SU-DHL-6 (cell line): ENCODE measurements at regions not wholly inside any gene's neighbourhood (a gene's known extent, or its start where the extent isn't known, plus 50 kb on each side); places are given as distances from the start of the nearest gene placed in this dataset.
A peak's percentile ranks its signal among the peaks of the same experiment; 100 is the strongest.

Experiments used
- H2AFZ ChIP-seq: fragments of 200-600 bp; sonication (generic); 2 replicates; pipeline ENCODE4 v1.6.1; 2014; ENCODE audit warnings: low read depth, mild to moderate bottlenecking, moderate library complexity, mixed read lengths, antibody characterized with exemption, low read length; ENCODE audit not compliant: severe bottlenecking
- H3F3A ChIP-seq: fragments of 200-600 bp; shearing (Covaris generic); 2 replicates; pipeline ENCODE4 v1.6.0; 2016; ENCODE audit warnings: antibody characterized with exemption, mild to moderate bottlenecking; ENCODE audit not compliant: insufficient read depth
- H3K27ac ChIP-seq: fragments of 200-600 bp; sonication (generic); 2 replicates; pipeline ENCODE4 v1.5.1; 2016; ENCODE audit warnings: low read depth, mild to moderate bottlenecking, low read length, moderate library complexity, mixed read lengths
- H3K27me3 ChIP-seq: fragments of 200-600 bp; sonication (generic), shearing (Covaris generic); 2 replicates; pipeline ENCODE4 v1.6.0; 2014; ENCODE audit warnings: mild to moderate bottlenecking, low read length
- H3K36me3 ChIP-seq: fragments of 200-600 bp; sonication (generic); 2 replicates; pipeline ENCODE4 v1.6.1; 2014; ENCODE audit warnings: mild to moderate bottlenecking, low read length, mixed read lengths
- H3K4me2 ChIP-seq: fragments of 300-600, 200-600 bp; shearing (Covaris generic), sonication (generic); 2 replicates; pipeline ENCODE4 v1.6.0; 2014; ENCODE audit warnings: low read length, low read depth, mild to moderate bottlenecking; ENCODE audit not compliant: poor library complexity, severe bottlenecking
- H3K4me3 ChIP-seq: fragments of 200-600 bp; sonication (generic); 2 replicates; pipeline ENCODE4 v1.5.1; 2014; ENCODE audit warnings: antibody characterized with exemption, low read length, mild to moderate bottlenecking, mixed read lengths; ENCODE audit not compliant: insufficient read depth, poor library complexity, severe bottlenecking
- H3K79me2 ChIP-seq: fragments of 200-600 bp; sonication (generic); 2 replicates; pipeline ENCODE4 v1.6.1; 2014; ENCODE audit warnings: mild to moderate bottlenecking, low read length, moderate library complexity; ENCODE audit not compliant: insufficient read depth
- H3K9ac ChIP-seq: fragments of 200-600 bp; sonication (generic); 2 replicates; pipeline ENCODE4 v1.7.0; 2014; ENCODE audit warnings: mild to moderate bottlenecking, low read length
- H3K9me2 ChIP-seq: fragments of 200-600 bp; sonication (generic); replicated peaks from 2 replicates; pipeline ENCODE4 v1.6.1; 2014; ENCODE audit warnings: low read length; ENCODE audit not compliant: insufficient read depth
- H3K9me3 ChIP-seq: fragments of 200-600 bp; sonication (generic); 2 replicates; pipeline ENCODE4 v1.6.1; 2014; ENCODE audit warnings: low read length, mixed read lengths; ENCODE audit not compliant: insufficient read depth
- H4K20me1 ChIP-seq: fragments of 200-600 bp; sonication (generic); 2 replicates; pipeline ENCODE4 v1.6.1; 2014; ENCODE audit warnings: low read depth, mild to moderate bottlenecking, antibody characterized with exemption, low read length, moderate library complexity, mixed read lengths
- EZH2phosphoT487 ChIP-seq: fragments of 200-600 bp; sonication (generic), shearing (Covaris generic); conservative IDR thresholded peaks from 2 replicates; pipeline ENCODE4 v1.6.1; 2018; ENCODE audit warnings: mild to moderate bottlenecking, antibody characterized with exemption, low read length, moderate library complexity, mixed read lengths
- TF ChIP-seq, protein P1 (sequence below): fragments of 200-600 bp; sonication (generic); IDR thresholded peaks from one replicate; pipeline ENCODE4 v1.5.1; 2017; ENCODE audit warnings: antibody characterized with exemption, mild to moderate bottlenecking, low read length, moderate library complexity; ENCODE audit not compliant: insufficient read depth, poor library complexity, severe bottlenecking

GRCh38 chr3:187945374-187945773 lies 200.1 kb upstream of the BCL6 start:
- Histone ChIP-seq H3K27me3 (no peaks in the 10 kb centered on the region), H3K9me2 (no peaks in the 10 kb centered on the region), H3K9ac (peak overlapping the region; percentile 90), H3F3A (peaks cover 73% of the 10 kb centered on the region), H3K4me2 (peak overlapping the region; percentile 93), H3K27ac (peak overlapping the region; percentile 99), H4K20me1 (no peaks in the 10 kb centered on the region), H3K79me2 (peaks cover 35% of the 10 kb centered on the region), H3K9me3 (no peaks in the 10 kb centered on the region), H2AFZ (no peak overlapping the region), H3K4me3 (peak overlapping the region; percentile 59), H3K36me3 (no peaks in the 10 kb centered on the region)
- no peak for TF ChIP-seq EZH2phosphoT487
- TF ChIP-seq, protein P1, sequence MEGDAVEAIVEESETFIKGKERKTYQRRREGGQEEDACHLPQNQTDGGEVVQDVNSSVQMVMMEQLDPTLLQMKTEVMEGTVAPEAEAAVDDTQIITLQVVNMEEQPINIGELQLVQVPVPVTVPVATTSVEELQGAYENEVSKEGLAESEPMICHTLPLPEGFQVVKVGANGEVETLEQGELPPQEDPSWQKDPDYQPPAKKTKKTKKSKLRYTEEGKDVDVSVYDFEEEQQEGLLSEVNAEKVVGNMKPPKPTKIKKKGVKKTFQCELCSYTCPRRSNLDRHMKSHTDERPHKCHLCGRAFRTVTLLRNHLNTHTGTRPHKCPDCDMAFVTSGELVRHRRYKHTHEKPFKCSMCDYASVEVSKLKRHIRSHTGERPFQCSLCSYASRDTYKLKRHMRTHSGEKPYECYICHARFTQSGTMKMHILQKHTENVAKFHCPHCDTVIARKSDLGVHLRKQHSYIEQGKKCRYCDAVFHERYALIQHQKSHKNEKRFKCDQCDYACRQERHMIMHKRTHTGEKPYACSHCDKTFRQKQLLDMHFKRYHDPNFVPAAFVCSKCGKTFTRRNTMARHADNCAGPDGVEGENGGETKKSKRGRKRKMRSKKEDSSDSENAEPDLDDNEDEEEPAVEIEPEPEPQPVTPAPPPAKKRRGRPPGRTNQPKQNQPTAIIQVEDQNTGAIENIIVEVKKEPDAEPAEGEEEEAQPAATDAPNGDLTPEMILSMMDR = no peak

DNA sequence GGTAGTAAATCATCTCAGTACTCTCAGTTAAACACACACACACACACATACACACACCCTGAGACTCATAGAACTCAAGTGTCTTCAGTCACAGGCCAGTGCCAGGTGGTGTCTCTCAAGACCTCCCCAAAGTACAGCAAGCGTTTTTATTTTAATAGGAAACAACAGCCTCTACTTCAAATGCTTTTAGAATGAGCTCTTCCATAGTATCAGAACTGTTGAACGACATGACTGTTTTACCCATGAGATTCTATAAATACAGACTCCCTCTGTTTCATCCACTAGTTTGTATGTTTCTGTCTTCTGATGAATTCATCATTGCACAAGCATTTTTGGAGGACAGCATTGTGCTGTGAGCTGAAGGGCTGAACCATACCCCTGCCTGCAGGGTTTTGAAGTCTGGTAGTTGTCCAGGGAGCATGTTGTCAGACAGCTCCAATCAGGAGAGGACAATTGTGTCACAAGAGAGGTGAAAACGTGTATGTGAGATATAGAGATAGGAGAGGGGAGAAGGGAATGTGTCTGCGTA lies 201.0 kb upstream of the BCL6 start:
- Histone ChIP-seq H3K9me3 (no peaks in the 10 kb centered on the region), H4K20me1 (no peaks in the 10 kb centered on the region), H3K79me2 (peaks cover 27% of the 10 kb centered on the region), H2AFZ (no peak overlapping the region), H3K27me3 (no peaks in the 10 kb centered on the region), H3K9ac (peak overlapping the region; percentile 90), H3F3A (peaks cover 72% of the 10 kb centered on the region), H3K4me3 (peak overlapping the region; percentile 59), H3K9me2 (no peaks in the 10 kb centered on the region), H3K4me2 (peak overlapping the region; percentile 93), H3K27ac (peak overlapping the region; percentile 99), H3K36me3 (no peaks in the 10 kb centered on the region)
- TF ChIP-seq EZH2phosphoT487 = no peak
- TF ChIP-seq, protein P1 = no peak

- Histone ChIP-seq H3K79me2 (peaks cover 20% of the 10 kb centered on the region), H3K27me3 (no peaks in the 10 kb centered on the region), H3K4me2 (peak overlapping the region; percentile 93), H3K9me2 (no peaks in the 10 kb centered on the region), H4K20me1 (no peaks in the 10 kb centered on the region), H3F3A (peaks cover 73% of the 10 kb centered on the region), H3K27ac (peak overlapping the region; percentile 99), H3K4me3 (peak overlapping the region; percentile 17), H3K36me3 (no peaks in the 10 kb centered on the region), H3K9ac (peak overlapping the region; percentile 90), H2AFZ (no peak overlapping the region), H3K9me3 (no peaks in the 10 kb centered on the region)
- TF ChIP-seq EZH2phosphoT487 = no peak
- TF ChIP-seq, protein P1 = no peak
These were observed 201.7 kb upstream of the BCL6 start for GRCh38 chr3:187946981-187947380.
